ENCODE measurements at regions not wholly inside any gene's neighbourhood (a gene's known extent, or its start where the extent isn't known, plus 50 kb on each side); places are given as distances from the start of the nearest gene placed in this dataset.

- no peak overlapping the region for H3K27ac ChIP-seq
- no peak for TF ChIP-seq EZH2 (IDR thresholded peaks at IDR 0.05; ENCODE audit: borderline replicate concordance)
- TF ChIP-seq CTCF (IDR thresholded peaks at IDR 0.05; ENCODE audit: poor library complexity), result no peak
- no peak for TF ChIP-seq EZH2phosphoT487 (IDR thresholded peaks at IDR 0.05; ENCODE audit: low read depth, severe bottlenecking, unreplicated experiment)
- no peak for DNase-seq (ENCODE audit: low spot score)
- H3K4me3 ChIP-seq, result no peak overlapping the region
- no peaks in the 10 kb centered on the region for H3K36me3 ChIP-seq (replicated peaks; ENCODE audit: insufficient read depth, low read depth)
- no peaks in the 10 kb centered on the region for H3K9me2 ChIP-seq (replicated peaks; ENCODE audit: insufficient read depth)
- no peaks in the 10 kb centered on the region for H3K9me3 ChIP-seq (ENCODE audit: low read depth)
- no peaks in the 10 kb centered on the region for H4K20me1 ChIP-seq (ENCODE audit: insufficient read depth, poor library complexity, severe bottlenecking)
- H2AFZ ChIP-seq, result no peak overlapping the region
- WGBS (ENCODE audit: low lambda C conversion rate, missing lambda C conversion rate), result 93% methylated on average over 3 of the region's 3 CpGs
- H3K79me2 ChIP-seq, result no peaks in the 10 kb centered on the region
- no peaks in the 10 kb centered on the region for H3K27me3 ChIP-seq
- no peak overlapping the region for H3K4me2 ChIP-seq
- peaks cover 3% of the 10 kb centered on the region for H3K4me1 ChIP-seq (ENCODE audit: insufficient read depth)
Observed at GRCh38 chr2:65613968-65614555, 181.7 kb upstream of the SPRED2 start.

- H3K4me2 ChIP-seq, result no peak overlapping the region
- TF ChIP-seq CTCF (IDR thresholded peaks at IDR 0.05; ENCODE audit: poor library complexity), result no peak
- no peak for TF ChIP-seq EZH2phosphoT487 (IDR thresholded peaks at IDR 0.05; ENCODE audit: low read depth, severe bottlenecking, unreplicated experiment)
- TF ChIP-seq EZH2 (IDR thresholded peaks at IDR 0.05; ENCODE audit: borderline replicate concordance), result no peak
- H3K9me2 ChIP-seq (replicated peaks; ENCODE audit: insufficient read depth), result no peaks in the 10 kb centered on the region
- no peak overlapping the region for H3K4me3 ChIP-seq
- H4K20me1 ChIP-seq (ENCODE audit: insufficient read depth, poor library complexity, severe bottlenecking), result no peaks in the 10 kb centered on the region
- no peaks in the 10 kb centered on the region for H3K9me3 ChIP-seq (ENCODE audit: low read depth)
- no peak overlapping the region for H2AFZ ChIP-seq
- H3K4me1 ChIP-seq (ENCODE audit: insufficient read depth), result no peaks in the 10 kb centered on the region
- H3K27ac ChIP-seq, result no peak overlapping the region
- WGBS (ENCODE audit: low lambda C conversion rate, missing lambda C conversion rate), result 98% methylated on average over 2 of the region's 2 CpGs
- no peaks in the 10 kb centered on the region for H3K79me2 ChIP-seq
- DNase-seq (ENCODE audit: low spot score), result no peak
- H3K27me3 ChIP-seq, result no peaks in the 10 kb centered on the region
- H3K36me3 ChIP-seq (replicated peaks; ENCODE audit: insufficient read depth, low read depth), result no peaks in the 10 kb centered on the region
Observed at GRCh38 chr2:65611488-65611887, 179.1 kb upstream of the SPRED2 start.

- no peaks in the 10 kb centered on the region for H3K27me3 ChIP-seq
- no peak for DNase-seq (ENCODE audit: low spot score)
- H2AFZ ChIP-seq, result no peak overlapping the region
- no peak overlapping the region for H3K4me3 ChIP-seq
- H3K79me2 ChIP-seq, result no peaks in the 10 kb centered on the region
- no peaks in the 10 kb centered on the region for H4K20me1 ChIP-seq (ENCODE audit: insufficient read depth, poor library complexity, severe bottlenecking)
- H3K4me1 ChIP-seq (ENCODE audit: insufficient read depth), result no peaks in the 10 kb centered on the region
- H3K36me3 ChIP-seq (replicated peaks; ENCODE audit: insufficient read depth, low read depth), result no peaks in the 10 kb centered on the region
- no peak overlapping the region for H3K27ac ChIP-seq
- TF ChIP-seq CTCF (IDR thresholded peaks at IDR 0.05; ENCODE audit: poor library complexity) (no peak), EZH2 (IDR thresholded peaks at IDR 0.05; ENCODE audit: borderline replicate concordance) (no peak), EZH2phosphoT487 (IDR thresholded peaks at IDR 0.05; ENCODE audit: low read depth, severe bottlenecking, unreplicated experiment) (no peak)
- no peaks in the 10 kb centered on the region for H3K9me3 ChIP-seq (ENCODE audit: low read depth)
- WGBS (ENCODE audit: low lambda C conversion rate, missing lambda C conversion rate), result 91% methylated on average over 14 of the region's 14 CpGs
- no peaks in the 10 kb centered on the region for H3K9me2 ChIP-seq (replicated peaks; ENCODE audit: insufficient read depth)
- no peak overlapping the region for H3K4me2 ChIP-seq
Observed at GRCh38 chr2:65608916-65609315, 176.5 kb upstream of the SPRED2 start.
